BLaER1 treated with 17β-estradiol and CSF1 and Interleukin-3, amounts not matched to agents 10 nM and 100 nM (cell line): ENCODE measurements at regions not wholly inside any gene's neighbourhood (a gene's known extent, or its start where the extent isn't known, plus 50 kb on each side); places are given as distances from the start of the nearest gene placed in this dataset.

ENCODE experiments used
- H3K27ac ChIP-seq, 11 experiments: shearing (Covaris generic); formaldehyde crosslinking; 2 replicates each; pipeline ENCODE4 v1.8.1; 2022
- H3K27me3 ChIP-seq, 11 experiments: shearing (Covaris generic); formaldehyde crosslinking; 2 replicates each; pipeline ENCODE4 v1.8.1; 2022
- H3K36me3 ChIP-seq, 11 experiments: shearing (Covaris generic); formaldehyde crosslinking; 2 replicates each; pipeline ENCODE4 v1.8.1; 2022
- H3K4me1 ChIP-seq, 10 experiments: shearing (Covaris generic); formaldehyde crosslinking; 2 replicates each; pipeline ENCODE4 v1.8.1; 2022
- H3K4me2 ChIP-seq, 11 experiments: shearing (Covaris generic); formaldehyde crosslinking; 2 replicates each; pipeline ENCODE4 v1.8.1; 2022
- H3K4me3 ChIP-seq, 10 experiments: shearing (Covaris generic); formaldehyde crosslinking; 2 replicates each; pipeline ENCODE4 v1.8.1; 2022
- H3K9ac ChIP-seq, 11 experiments: shearing (Covaris generic); formaldehyde crosslinking; 2 replicates each; pipeline ENCODE4 v1.8.1; 2022
- H3K9me3 ChIP-seq, 11 experiments: shearing (Covaris generic); formaldehyde crosslinking; replicated peaks in 1 of 11; 2 replicates each; pipeline ENCODE4 v1.8.1; 2022
- H4K20me1 ChIP-seq, 11 experiments: shearing (Covaris generic); formaldehyde crosslinking; 2 replicates each; pipeline ENCODE4 v1.8.1; 2022
- Cebpa-rat ChIP-seq, 11 experiments: shearing (Covaris generic); IDR thresholded peaks; 2 replicates each; pipeline ENCODE4 v1.8.1; 2022

DNA sequence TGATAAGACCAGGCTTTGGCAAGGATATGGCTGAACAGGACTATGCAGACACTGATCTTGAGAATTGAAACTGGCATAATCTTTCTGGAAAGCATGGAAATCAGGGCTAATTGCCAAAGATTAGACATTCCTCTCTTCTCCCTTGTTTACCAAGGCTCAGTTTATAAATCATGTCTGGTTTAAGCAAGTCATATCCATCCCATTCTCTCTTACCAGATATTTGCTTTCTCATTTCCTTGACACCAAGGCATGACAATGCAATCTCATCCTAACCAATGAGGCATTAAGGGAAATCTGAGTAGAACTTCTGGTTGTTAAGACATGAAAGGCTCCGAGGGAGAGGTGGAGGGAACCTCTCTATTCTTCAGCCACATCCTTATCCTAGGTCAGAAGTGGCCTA lies 110.3 kb upstream of the CEP85L start:
- no peak for TF ChIP-seq Cebpa-rat (IDR thresholded peaks at IDR 0.05)
- peaks cover 0 to 100% (median 25%) of the 10 kb centered on the region in 10 experiments; a peak in 12 of 20 replicates for H3K4me1 ChIP-seq
- H3K27me3 ChIP-seq, result no peaks in the 10 kb centered on the region
- H3K4me2 ChIP-seq, result peak overlapping the region in 6 of 11 experiments; percentile 4 to 90 (median 65); a peak in 10 of 22 replicates
- H3K9me3 ChIP-seq, result no peaks in the 10 kb centered on the region
- no peaks in the 10 kb centered on the region for H3K36me3 ChIP-seq
- peak overlapping the region in 3 of 11 experiments; percentile 18 to 31 (median 22); a peak in 3 of 22 replicates for H3K9ac ChIP-seq
- no peaks in the 10 kb centered on the region for H4K20me1 ChIP-seq
- peak overlapping the region in 6 of 11 experiments; percentile 30 to 90 (median 76); a peak in 10 of 22 replicates for H3K27ac ChIP-seq
- no peak overlapping the region for H3K4me3 ChIP-seq

DNA sequence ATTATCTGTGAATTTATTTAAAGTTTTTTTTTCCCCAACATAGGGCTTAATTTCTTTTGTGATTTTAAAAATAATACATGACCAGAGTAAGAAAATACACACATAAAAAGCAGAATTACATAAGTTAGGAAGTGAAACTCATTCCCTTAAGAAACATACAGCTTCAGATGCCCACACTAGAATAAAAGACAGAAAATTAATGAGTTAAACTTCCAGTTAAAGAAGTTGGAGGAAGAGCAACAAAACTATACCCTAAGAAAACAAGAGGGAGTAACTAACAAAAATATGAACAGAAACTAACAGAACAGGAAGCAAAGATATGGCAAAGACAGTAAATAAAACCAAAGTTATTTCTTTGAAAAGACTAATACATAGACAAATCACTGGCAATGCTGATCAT lies 107.6 kb upstream of the CEP85L start:
- Histone ChIP-seq H3K27me3 (no peaks in the 10 kb centered on the region), H3K36me3 (no peaks in the 10 kb centered on the region), H4K20me1 (no peaks in the 10 kb centered on the region), H3K27ac (peak overlapping the region in 6 of 11 experiments; percentile 30 to 90 (median 82); a peak in 11 of 22 replicates), H3K9ac (peak overlapping the region in 5 of 11 experiments; percentile 53 to 78 (median 65); a peak in 9 of 22 replicates), H3K4me2 (peak overlapping the region in 7 of 11 experiments; percentile 27 to 90 (median 77); a peak in 13 of 22 replicates), H3K9me3 (no peaks in the 10 kb centered on the region), H3K4me3 (no peak overlapping the region), H3K4me1 (peaks cover 0 to 94% (median 26%) of the 10 kb centered on the region in 10 experiments; a peak in 12 of 20 replicates)
- TF ChIP-seq Cebpa-rat (IDR thresholded peaks at IDR 0.05), result no peak

DNA sequence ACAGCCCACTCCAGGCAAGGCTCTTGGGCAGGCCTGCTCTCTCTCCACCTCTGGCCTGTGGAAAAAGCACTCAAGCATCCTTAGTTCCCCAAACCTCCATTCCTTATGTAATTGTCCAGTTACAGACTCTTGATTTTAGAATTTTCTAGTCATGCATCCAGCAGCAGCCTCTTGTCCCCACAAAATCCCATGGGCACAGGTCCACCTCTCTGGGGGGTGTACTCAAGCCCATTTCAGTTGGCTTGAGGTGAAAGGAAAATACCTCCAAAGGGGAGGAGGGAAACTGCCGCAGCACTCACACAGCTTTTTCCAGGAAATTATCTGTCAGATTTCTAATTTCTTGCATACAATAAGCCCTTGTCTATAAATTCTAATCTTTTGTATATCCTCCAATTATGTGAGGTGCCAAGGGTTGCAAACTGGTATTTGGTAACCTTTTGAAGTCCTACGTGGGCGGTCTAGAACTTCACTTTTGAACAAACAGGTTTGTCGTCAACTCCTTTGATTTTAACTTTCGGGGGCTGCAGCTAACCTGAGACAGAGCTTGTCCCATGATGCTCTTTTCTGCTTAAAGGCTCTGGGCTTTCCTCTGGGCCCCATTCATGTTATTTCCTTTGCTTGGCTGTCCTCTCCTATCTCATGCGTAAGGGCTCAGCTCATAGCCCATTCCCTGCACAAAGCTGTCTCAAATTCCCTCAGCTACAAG lies 104.7 kb upstream of the CEP85L start:
- no peak overlapping the region for H3K4me3 ChIP-seq
- no peaks in the 10 kb centered on the region for H4K20me1 ChIP-seq
- peaks cover 0 to 79% (median 21%) of the 10 kb centered on the region in 10 experiments; a peak in 12 of 20 replicates for H3K4me1 ChIP-seq
- H3K27ac ChIP-seq, result peak overlapping the region in 1 of 11 experiments; percentile 90; a peak in 1 of 22 replicates
- no peak overlapping the region for H3K9ac ChIP-seq
- peak overlapping the region in 2 of 11 experiments; percentile 87 to 90; a peak in 4 of 22 replicates for H3K4me2 ChIP-seq
- H3K27me3 ChIP-seq, result no peaks in the 10 kb centered on the region
- no peaks in the 10 kb centered on the region for H3K9me3 ChIP-seq
- H3K36me3 ChIP-seq, result no peaks in the 10 kb centered on the region
- TF ChIP-seq Cebpa-rat (IDR thresholded peaks at IDR 0.05), result no peak

DNA sequence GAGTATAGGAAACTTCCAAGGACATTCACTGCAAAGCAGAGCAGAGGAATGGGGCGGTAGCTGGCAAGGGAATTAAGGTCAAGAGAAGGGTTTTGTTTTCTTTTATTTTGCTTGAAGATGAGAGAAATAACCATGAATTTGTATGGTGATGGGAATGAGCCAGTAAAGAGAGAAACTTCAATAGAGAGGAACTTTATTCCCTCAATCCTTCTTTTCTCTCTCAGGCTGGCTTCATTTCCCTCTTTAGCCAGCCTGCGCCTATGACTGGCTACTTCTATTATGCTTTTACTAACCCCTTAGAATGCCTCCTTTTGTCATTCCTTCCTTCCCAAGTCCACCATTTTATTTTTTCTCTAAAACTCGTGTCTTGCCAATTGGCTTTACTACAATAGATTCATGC lies 101.4 kb upstream of the CEP85L start:
- no peak overlapping the region for H3K27ac ChIP-seq
- H3K9me3 ChIP-seq, result no peaks in the 10 kb centered on the region
- no peak overlapping the region for H3K4me3 ChIP-seq
- H3K4me2 ChIP-seq, result peak overlapping the region in 2 of 11 experiments; percentile 44 to 65; a peak in 4 of 22 replicates
- H3K4me1 ChIP-seq, result peaks cover 6 to 71% (median 14%) of the 10 kb centered on the region in 10 experiments
- H3K9ac ChIP-seq, result no peak overlapping the region
- TF ChIP-seq Cebpa-rat (IDR thresholded peaks at IDR 0.05), result no peak
- H3K36me3 ChIP-seq, result no peaks in the 10 kb centered on the region
- H3K27me3 ChIP-seq, result no peaks in the 10 kb centered on the region
- H4K20me1 ChIP-seq, result no peaks in the 10 kb centered on the region

DNA sequence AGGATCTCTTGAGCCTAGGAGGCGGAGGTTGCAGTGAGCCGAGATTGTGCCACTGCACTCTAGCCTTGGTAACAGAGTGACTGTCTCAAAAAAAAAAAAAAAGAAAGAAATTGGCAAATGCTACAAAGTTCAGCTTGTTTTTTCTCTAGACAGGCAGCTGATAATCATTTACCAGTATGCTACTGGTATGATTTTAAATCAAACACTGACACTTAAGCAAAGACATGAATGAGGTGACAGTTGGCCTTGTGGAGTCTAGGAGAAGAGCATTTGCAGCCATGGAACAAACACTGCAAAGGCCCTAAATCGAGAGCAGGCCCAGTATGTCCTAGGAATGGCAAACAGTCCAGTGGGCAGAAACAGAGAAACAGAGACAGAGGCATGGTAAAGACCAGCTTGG lies 99.7 kb upstream of the CEP85L start:
- no peak overlapping the region for H3K4me2 ChIP-seq
- no peaks in the 10 kb centered on the region for H3K27me3 ChIP-seq
- H3K4me1 ChIP-seq, result peaks cover 10 to 71% (median 23%) of the 10 kb centered on the region in 10 experiments
- TF ChIP-seq Cebpa-rat (IDR thresholded peaks at IDR 0.05), result no peak
- H3K9me3 ChIP-seq, result no peaks in the 10 kb centered on the region
- H3K27ac ChIP-seq, result no peak overlapping the region
- no peak overlapping the region for H3K4me3 ChIP-seq
- H3K36me3 ChIP-seq, result no peaks in the 10 kb centered on the region
- H3K9ac ChIP-seq, result no peak overlapping the region
- H4K20me1 ChIP-seq, result no peaks in the 10 kb centered on the region

DNA sequence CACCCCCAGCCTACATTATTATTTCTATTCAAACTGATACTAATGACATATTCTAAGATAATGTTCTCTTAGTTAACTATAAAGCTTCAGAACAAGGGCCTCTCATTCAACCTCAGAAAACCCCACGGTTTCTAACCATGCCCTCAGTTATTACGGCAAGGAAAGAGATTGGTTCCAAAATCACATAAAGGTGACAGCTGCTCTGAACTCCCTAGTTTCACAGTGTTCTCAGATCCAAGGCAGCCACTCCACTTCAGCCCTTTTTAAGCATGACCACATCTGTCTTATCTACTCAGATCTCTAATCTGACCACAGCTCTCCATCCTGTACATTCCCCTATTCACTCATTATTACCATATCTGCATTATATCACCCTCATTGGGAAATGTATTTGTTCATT lies 98.8 kb upstream of the CEP85L start:
- no peak overlapping the region for H3K4me3 ChIP-seq
- no peak overlapping the region for H3K9ac ChIP-seq
- H3K9me3 ChIP-seq, result no peaks in the 10 kb centered on the region
- peaks cover 10 to 71% (median 23%) of the 10 kb centered on the region in 10 experiments for H3K4me1 ChIP-seq
- no peak for TF ChIP-seq Cebpa-rat (IDR thresholded peaks at IDR 0.05)
- no peak overlapping the region for H3K27ac ChIP-seq
- peak overlapping the region in 1 of 11 experiments; percentile 18; a peak in 2 of 22 replicates for H3K4me2 ChIP-seq
- H3K27me3 ChIP-seq, result no peaks in the 10 kb centered on the region
- H3K36me3 ChIP-seq, result no peaks in the 10 kb centered on the region
- H4K20me1 ChIP-seq, result no peaks in the 10 kb centered on the region

DNA sequence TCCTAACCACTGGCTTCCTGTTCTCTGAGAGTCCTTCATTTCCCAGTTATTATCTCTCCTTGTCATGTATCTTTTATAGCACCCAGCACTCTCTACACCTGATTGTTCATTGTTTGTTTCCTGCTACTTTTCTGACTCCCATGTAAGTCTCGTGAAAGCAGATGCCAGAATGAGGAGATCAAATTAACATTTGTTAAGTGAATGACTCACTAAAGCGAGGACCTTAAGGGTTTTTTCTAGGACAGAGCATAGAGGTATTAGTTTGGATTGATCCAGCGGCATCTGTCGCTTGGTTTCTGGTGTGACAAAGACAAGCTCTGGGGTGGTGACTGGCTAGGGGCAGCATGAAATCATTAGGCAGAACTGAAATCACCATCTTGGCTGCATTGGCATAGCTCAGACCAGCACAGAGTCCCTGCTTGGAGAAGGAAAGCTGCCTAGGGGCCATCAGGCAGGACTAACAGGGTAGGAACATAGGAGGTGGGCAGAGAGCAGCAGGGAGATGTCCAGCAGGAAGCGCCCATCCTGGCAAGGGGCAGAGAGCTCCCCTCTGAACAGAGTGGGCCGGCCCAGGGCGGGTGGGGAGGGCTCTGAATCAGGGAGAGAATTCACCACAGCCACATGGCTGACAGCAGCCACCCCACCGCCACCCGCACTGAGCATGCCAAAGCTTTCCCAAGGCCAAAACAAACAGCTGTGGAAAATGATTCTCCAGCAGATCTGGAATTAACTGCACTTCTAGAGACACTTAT lies 97.1 kb upstream of the CEP85L start:
- TF ChIP-seq Cebpa-rat (IDR thresholded peaks at IDR 0.05), result no peak
- Histone ChIP-seq H3K4me2 (peak overlapping the region; percentile 46 to 79 (median 57)), H3K9ac (no peak overlapping the region), H3K9me3 (no peaks in the 10 kb centered on the region), H3K4me3 (no peak overlapping the region), H3K4me1 (peaks cover 10 to 77% (median 20%) of the 10 kb centered on the region in 10 experiments), H4K20me1 (no peaks in the 10 kb centered on the region), H3K27ac (peak overlapping the region in 4 of 11 experiments; percentile 9 to 49 (median 31); a peak in 4 of 22 replicates), H3K36me3 (no peaks in the 10 kb centered on the region), H3K27me3 (no peaks in the 10 kb centered on the region)

DNA sequence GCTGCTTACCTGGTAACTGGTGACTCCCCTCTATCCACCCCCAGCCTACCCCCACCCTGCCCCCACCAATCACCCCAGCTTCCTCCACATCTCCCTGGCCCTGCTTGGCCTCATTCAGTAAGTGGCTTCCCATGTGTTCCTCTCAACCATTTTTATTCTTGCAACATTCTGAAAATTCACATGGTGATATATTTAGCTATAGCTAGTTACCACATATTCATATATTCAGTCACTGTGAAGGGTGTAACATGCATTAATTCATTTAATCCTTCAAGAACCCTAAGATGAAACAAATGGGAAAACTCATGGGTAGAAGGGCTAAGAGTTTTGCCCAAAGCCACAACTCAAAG lies 95.4 kb upstream of the CEP85L start:
- H3K9ac ChIP-seq, result no peak overlapping the region
- peak overlapping the region in 5 of 11 experiments; percentile 14 to 91 (median 71); a peak in 7 of 22 replicates for H3K4me2 ChIP-seq
- H3K36me3 ChIP-seq, result no peaks in the 10 kb centered on the region
- no peak for TF ChIP-seq Cebpa-rat (IDR thresholded peaks at IDR 0.05)
- H3K4me3 ChIP-seq, result no peak overlapping the region
- peaks cover 10 to 63% (median 20%) of the 10 kb centered on the region in 10 experiments for H3K4me1 ChIP-seq
- H3K27ac ChIP-seq, result peak overlapping the region in 2 of 11 experiments; percentile 75 to 78; a peak in 2 of 22 replicates
- H3K27me3 ChIP-seq, result no peaks in the 10 kb centered on the region
- no peaks in the 10 kb centered on the region for H3K9me3 ChIP-seq
- H4K20me1 ChIP-seq, result no peaks in the 10 kb centered on the region
